GM23338 (cell line): ENCODE measurements at regions not wholly inside any gene's neighbourhood (a gene's known extent, or its start where the extent isn't known, plus 50 kb on each side); places are given as distances from the start of the nearest gene placed in this dataset.

ENCODE experiments used
- ATAC-seq: fragments of 200-7000 bp; cut with Tn5 transposase; 3 replicates; pipeline ENCODE4 v1.9.1; 2020
- DNase-seq: peaks from one replicate; pipeline ENCODE4 v3.0.0-alpha.2; 2015; ENCODE audit warnings: low spot score
- H2AFZ ChIP-seq: fragments of 200-600 bp; sonication (generic); 2 replicates; pipeline ENCODE4 v1.8.0; 2016; ENCODE audit warnings: antibody characterized with exemption, mild to moderate bottlenecking, moderate library complexity
- H3F3A ChIP-seq: fragments of 200-600 bp; sonication (generic); replicated peaks from 2 replicates; pipeline ENCODE4 v1.8.0; 2017; ENCODE audit warnings: antibody characterized with exemption, mixed run types, low read depth
- H3K27ac ChIP-seq: fragments of 200-600 bp; sonication (generic); 2 replicates; pipeline ENCODE4 v1.6.1; 2016; ENCODE audit warnings: low read depth
- H3K27me3 ChIP-seq: fragments of 200-600 bp; sonication (generic); 2 replicates; pipeline ENCODE4 v1.8.0; 2016; ENCODE audit warnings: mild to moderate bottlenecking, mixed run types, moderate library complexity; ENCODE audit not compliant: insufficient read depth
- H3K36me3 ChIP-seq: fragments of 200-600 bp; sonication (generic); 2 replicates; pipeline ENCODE4 v1.8.0; 2016; ENCODE audit warnings: mild to moderate bottlenecking; ENCODE audit not compliant: insufficient read depth
- H3K4me1 ChIP-seq: fragments of 200-600 bp; sonication (generic); 2 replicates; pipeline ENCODE4 v1.8.0; 2016; ENCODE audit warnings: mild to moderate bottlenecking, moderate library complexity; ENCODE audit not compliant: insufficient read depth
- H3K4me2 ChIP-seq: fragments of 200-600 bp; sonication (generic); 2 replicates; pipeline ENCODE4 v1.7.1; 2017; ENCODE audit warnings: mixed run types
- H3K4me3 ChIP-seq: fragments of 200-600 bp; sonication (generic); 2 replicates; pipeline ENCODE4 v1.6.1; 2016; ENCODE audit warnings: mixed run types
- H3K79me2 ChIP-seq: fragments of 200-600 bp; sonication (generic); replicated peaks from 2 replicates; pipeline ENCODE4 v1.8.0; 2017; ENCODE audit warnings: mild to moderate bottlenecking; ENCODE audit not compliant: insufficient read depth
- H3K9me2 ChIP-seq: fragments of 200-600 bp; sonication (generic); 2 replicates; pipeline ENCODE4 v1.8.0; 2017; ENCODE audit not compliant: insufficient read depth
- H4K20me1 ChIP-seq: fragments of 200-600 bp; sonication (generic); replicated peaks from 2 replicates; pipeline ENCODE4 v1.8.0; 2017; ENCODE audit warnings: mild to moderate bottlenecking; ENCODE audit not compliant: insufficient read depth
- H3K27ac Mint-ChIP-seq: 2 replicates; pipeline ENCODE4 v1.8.0; 2020; ENCODE audit warnings: inconsistent platforms, mild to moderate bottlenecking, moderate library complexity, mixed read lengths
- H3K27me3 Mint-ChIP-seq: 3 replicates; pipeline ENCODE4 v1.8.0; 2022; ENCODE audit warnings: low read depth, mild to moderate bottlenecking, moderate library complexity, mixed read lengths, inconsistent platforms; ENCODE audit not compliant: insufficient read depth, poor library complexity
- H3K36me3 Mint-ChIP-seq: 3 replicates; pipeline ENCODE4 v1.8.0; 2021; ENCODE audit warnings: low read depth, mild to moderate bottlenecking, inconsistent platforms, moderate library complexity, mixed read lengths
- H3K4me1 Mint-ChIP-seq: 3 replicates; pipeline ENCODE4 v1.8.0; 2020; ENCODE audit warnings: mild to moderate bottlenecking, inconsistent platforms, mixed read lengths
- H3K4me3 Mint-ChIP-seq: 3 replicates; pipeline ENCODE4 v1.8.0; 2021; ENCODE audit warnings: moderate library complexity, mild to moderate bottlenecking, inconsistent platforms, mixed read lengths
- H3K9me3 Mint-ChIP-seq: 3 replicates; pipeline ENCODE4 v1.8.0; 2020; ENCODE audit warnings: moderate library complexity, mild to moderate bottlenecking, inconsistent platforms, mixed read lengths
- CTCF ChIP-seq, 2 experiments: fragments of 200-600 bp in 1 of 2; sonication (generic) in 1 of 2; conservative IDR thresholded peaks; 2 replicates each; pipeline versions ENCODE4 v1.5.1 to v1.6.1; 2016 to 2017; ENCODE audit warnings: antibody characterized with exemption in 2 of 2, low read depth in 2 of 2, mild to moderate bottlenecking in 2 of 2, moderate library complexity in 1 of 2
- ETS1 ChIP-seq: IDR thresholded peaks from 2 replicates; pipeline ENCODE4 v1.6.1; 2016; ENCODE audit warnings: antibody characterized with exemption
- EZH2 ChIP-seq: fragments of 200-600 bp; sonication (generic); IDR thresholded peaks from one replicate; pipeline ENCODE4 v1.8.0; 2017; ENCODE audit warnings: antibody characterized with exemption, mild to moderate bottlenecking, low read depth; ENCODE audit not compliant: unreplicated experiment
- EZH2phosphoT487 ChIP-seq: fragments of 200-600 bp; sonication (generic); IDR thresholded peaks from one replicate; pipeline ENCODE4 v1.8.1; 2018; ENCODE audit warnings: antibody characterized with exemption; ENCODE audit not compliant: unreplicated experiment
- JUNB ChIP-seq: IDR thresholded peaks from one replicate; pipeline ENCODE4 v1.6.1; 2016; ENCODE audit warnings: antibody characterized with exemption; ENCODE audit not compliant: unreplicated experiment
- NANOG ChIP-seq: IDR thresholded peaks from 2 replicates; pipeline ENCODE4 v1.6.1; 2016; ENCODE audit warnings: antibody characterized with exemption, borderline replicate concordance
- POLR2AphosphoS5 ChIP-seq: IDR thresholded peaks from 2 replicates; pipeline ENCODE4 v1.6.1; 2016; ENCODE audit warnings: antibody characterized with exemption, low read depth
- REST ChIP-seq: IDR thresholded peaks from one replicate; pipeline ENCODE4 v1.6.1; 2018; ENCODE audit warnings: antibody characterized with exemption; ENCODE audit not compliant: unreplicated experiment
- STAT1 ChIP-seq: IDR thresholded peaks from one replicate; pipeline ENCODE4 v1.6.1; 2016; ENCODE audit warnings: antibody characterized with exemption; ENCODE audit not compliant: unreplicated experiment
- ZNF114 ChIP-seq: fragments of 250-450 bp; sonication (Bioruptor Pico); IDR thresholded peaks from 2 replicates; pipeline ENCODE4 v1.5.0; 2020; ENCODE audit warnings: mild to moderate bottlenecking, moderate library complexity
- ZNF331 ChIP-seq: fragments of 250-450 bp; sonication (Bioruptor Pico); IDR thresholded peaks from 2 replicates; pipeline ENCODE4 v1.5.0; 2020; ENCODE audit warnings: low read depth, mild to moderate bottlenecking, moderate library complexity
- TF ChIP-seq, protein P1 (sequence below): fragments of 250-450 bp; sonication (Bioruptor Pico); IDR thresholded peaks from 2 replicates; pipeline ENCODE4 v1.5.0; 2020; ENCODE audit warnings: mild to moderate bottlenecking, moderate library complexity

DNA sequence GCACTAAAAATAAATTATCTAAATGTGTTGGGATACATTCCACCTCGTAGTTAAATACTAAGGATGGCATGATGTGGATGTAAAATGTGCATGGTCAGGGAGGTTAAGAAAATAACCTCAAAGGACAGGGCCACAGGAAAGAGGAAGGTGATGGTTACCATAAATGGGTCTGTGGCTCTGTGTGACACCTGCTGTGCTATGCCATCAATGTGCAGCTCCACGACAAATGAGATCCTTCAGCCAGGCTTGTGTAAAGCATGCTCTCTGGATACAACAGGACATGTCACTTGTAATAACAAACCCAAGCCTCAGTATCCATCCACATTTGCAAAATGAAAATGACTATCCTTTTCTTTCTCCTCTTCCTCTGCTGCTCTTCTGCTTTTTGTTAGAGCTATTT, 456.7 kb upstream of the RASGRP1 start:
- Mint-ChIP-seq H3K27ac (no peak overlapping the region), H3K36me3 (no peaks in the 10 kb centered on the region), H3K9me3 (no peaks in the 10 kb centered on the region; the same call in 2 of the 3 replicates), H3K4me1 (peaks cover 25% of the 10 kb centered on the region), H3K27me3 (no peaks in the 10 kb centered on the region), H3K4me3 (no peak overlapping the region)
- no peaks in the 10 kb centered on the region for H4K20me1 ChIP-seq
- no peak overlapping the region for H3K27ac ChIP-seq
- no peaks in the 10 kb centered on the region for H3K36me3 ChIP-seq
- H3K4me3 ChIP-seq, result no peak overlapping the region
- H3K9me2 ChIP-seq, result peaks cover 9% of the 10 kb centered on the region
- H3K27me3 ChIP-seq, result no peaks in the 10 kb centered on the region
- peaks cover 12% of the 10 kb centered on the region for H3K4me1 ChIP-seq
- H3K79me2 ChIP-seq, result no peaks in the 10 kb centered on the region
- H2AFZ ChIP-seq, result no peak overlapping the region
- no peak for ATAC-seq
- no peak for DNase-seq
- TF ChIP-seq EZH2phosphoT487 (no peak), ZNF331 (CRISPR knock-in tag) (no peak), CTCF (conservative IDR thresholded peaks at IDR 0.05; ENCODE audit: low read depth in 2 of 2) (no peak), ZNF114 (CRISPR knock-in tag) (no peak), POLR2AphosphoS5 (no peak), JUNB (no peak), REST (no peak), NANOG (no peak), ETS1 (no peak), STAT1 (no peak), EZH2 (no peak)
- TF ChIP-seq, protein P1, sequence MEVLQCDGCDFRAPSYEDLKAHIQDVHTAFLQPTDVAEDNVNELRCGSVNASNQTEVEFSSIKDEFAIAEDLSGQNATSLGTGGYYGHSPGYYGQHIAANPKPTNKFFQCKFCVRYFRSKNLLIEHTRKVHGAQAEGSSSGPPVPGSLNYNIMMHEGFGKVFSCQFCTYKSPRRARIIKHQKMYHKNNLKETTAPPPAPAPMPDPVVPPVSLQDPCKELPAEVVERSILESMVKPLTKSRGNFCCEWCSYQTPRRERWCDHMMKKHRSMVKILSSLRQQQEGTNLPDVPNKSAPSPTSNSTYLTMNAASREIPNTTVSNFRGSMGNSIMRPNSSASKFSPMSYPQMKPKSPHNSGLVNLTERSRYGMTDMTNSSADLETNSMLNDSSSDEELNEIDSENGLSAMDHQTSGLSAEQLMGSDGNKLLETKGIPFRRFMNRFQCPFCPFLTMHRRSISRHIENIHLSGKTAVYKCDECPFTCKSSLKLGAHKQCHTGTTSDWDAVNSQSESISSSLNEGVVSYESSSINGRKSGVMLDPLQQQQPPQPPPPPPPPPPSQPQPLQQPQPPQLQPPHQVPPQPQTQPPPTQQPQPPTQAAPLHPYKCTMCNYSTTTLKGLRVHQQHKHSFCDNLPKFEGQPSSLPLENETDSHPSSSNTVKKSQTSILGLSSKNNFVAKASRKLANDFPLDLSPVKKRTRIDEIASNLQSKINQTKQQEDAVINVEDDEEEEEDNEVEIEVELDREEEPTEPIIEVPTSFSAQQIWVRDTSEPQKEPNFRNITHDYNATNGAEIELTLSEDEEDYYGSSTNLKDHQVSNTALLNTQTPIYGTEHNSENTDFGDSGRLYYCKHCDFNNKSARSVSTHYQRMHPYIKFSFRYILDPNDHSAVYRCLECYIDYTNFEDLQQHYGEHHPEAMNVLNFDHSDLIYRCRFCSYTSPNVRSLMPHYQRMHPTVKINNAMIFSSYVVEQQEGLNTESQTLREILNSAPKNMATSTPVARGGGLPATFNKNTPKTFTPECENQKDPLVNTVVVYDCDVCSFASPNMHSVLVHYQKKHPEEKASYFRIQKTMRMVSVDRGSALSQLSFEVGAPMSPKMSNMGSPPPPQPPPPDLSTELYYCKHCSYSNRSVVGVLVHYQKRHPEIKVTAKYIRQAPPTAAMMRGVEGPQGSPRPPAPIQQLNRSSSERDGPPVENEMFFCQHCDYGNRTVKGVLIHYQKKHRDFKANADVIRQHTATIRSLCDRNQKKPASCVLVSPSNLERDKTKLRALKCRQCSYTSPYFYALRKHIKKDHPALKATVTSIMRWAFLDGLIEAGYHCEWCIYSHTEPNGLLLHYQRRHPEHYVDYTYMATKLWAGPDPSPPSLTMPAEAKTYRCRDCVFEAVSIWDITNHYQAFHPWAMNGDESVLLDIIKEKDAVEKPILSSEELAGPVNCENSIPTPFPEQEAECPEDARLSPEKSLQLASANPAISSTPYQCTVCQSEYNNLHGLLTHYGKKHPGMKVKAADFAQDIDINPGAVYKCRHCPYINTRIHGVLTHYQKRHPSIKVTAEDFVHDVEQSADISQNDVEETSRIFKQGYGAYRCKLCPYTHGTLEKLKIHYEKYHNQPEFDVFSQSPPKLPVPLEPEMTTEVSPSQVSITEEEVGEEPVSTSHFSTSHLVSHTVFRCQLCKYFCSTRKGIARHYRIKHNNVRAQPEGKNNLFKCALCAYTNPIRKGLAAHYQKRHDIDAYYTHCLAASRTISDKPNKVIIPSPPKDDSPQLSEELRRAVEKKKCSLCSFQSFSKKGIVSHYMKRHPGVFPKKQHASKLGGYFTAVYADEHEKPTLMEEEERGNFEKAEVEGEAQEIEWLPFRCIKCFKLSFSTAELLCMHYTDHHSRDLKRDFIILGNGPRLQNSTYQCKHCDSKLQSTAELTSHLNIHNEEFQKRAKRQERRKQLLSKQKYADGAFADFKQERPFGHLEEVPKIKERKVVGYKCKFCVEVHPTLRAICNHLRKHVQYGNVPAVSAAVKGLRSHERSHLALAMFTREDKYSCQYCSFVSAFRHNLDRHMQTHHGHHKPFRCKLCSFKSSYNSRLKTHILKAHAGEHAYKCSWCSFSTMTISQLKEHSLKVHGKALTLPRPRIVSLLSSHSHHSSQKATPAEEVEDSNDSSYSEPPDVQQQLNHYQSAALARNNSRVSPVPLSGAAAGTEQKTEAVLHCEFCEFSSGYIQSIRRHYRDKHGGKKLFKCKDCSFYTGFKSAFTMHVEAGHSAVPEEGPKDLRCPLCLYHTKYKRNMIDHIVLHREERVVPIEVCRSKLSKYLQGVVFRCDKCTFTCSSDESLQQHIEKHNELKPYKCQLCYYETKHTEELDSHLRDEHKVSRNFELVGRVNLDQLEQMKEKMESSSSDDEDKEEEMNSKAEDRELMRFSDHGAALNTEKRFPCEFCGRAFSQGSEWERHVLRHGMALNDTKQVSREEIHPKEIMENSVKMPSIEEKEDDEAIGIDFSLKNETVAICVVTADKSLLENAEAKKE, result no peak
- no peaks in the 10 kb centered on the region for H3F3A ChIP-seq
- H3K4me2 ChIP-seq, result no peak overlapping the region
